Lower leg skin (tissue), 3 donors: ENCODE measurements at regions not wholly inside any gene's neighbourhood (a gene's known extent, or its start where the extent isn't known, plus 50 kb on each side); places are given as distances from the start of the nearest gene placed in this dataset.

Experiments
- CTCF ChIP-seq, 3 donors: fragments of 450-650 bp; IDR thresholded peaks; one replicate each; pipeline ENCODE4 v1.5.1; 2016; ENCODE audit warnings: antibody characterized with exemption in 3 of 3, mild to moderate bottlenecking in 3 of 3, moderate library complexity in 2 of 3
- POLR2A ChIP-seq, 2 donors: fragments of 450-650 bp; IDR thresholded peaks; one replicate each; pipeline ENCODE4 v1.6.1; 2016 to 2017; ENCODE audit warnings: antibody characterized with exemption in 2 of 2, mild to moderate bottlenecking in 1 of 2, moderate library complexity in 1 of 2

GRCh38 chr10:78794736-78795455 is 273.9 kb upstream of the ZMIZ1 start:
- TF ChIP-seq POLR2A (IDR thresholded peaks at IDR 0.05) (no peak), CTCF (IDR thresholded peaks at IDR 0.05) (no peak)
